ENCODE measurements at regions not wholly inside any gene's neighbourhood (a gene's known extent, or its start where the extent isn't known, plus 50 kb on each side); places are given as distances from the start of the nearest gene placed in this dataset.

GRCh38 chr16:10326647-10327046 lies 59.2 kb upstream of the ATF7IP2 start:
- TF ChIP-seq CTCF (IDR thresholded peaks at IDR 0.05; ENCODE audit: low read depth, low read length, poor library complexity, severe bottlenecking) (no peak), EZH2phosphoT487 (IDR thresholded peaks at IDR 0.05; ENCODE audit: borderline replicate concordance, low read length) (no peak)
